ENCODE measurements at regions not wholly inside any gene's neighbourhood (a gene's known extent, or its start where the extent isn't known, plus 50 kb on each side); places are given as distances from the start of the nearest gene placed in this dataset.

DNA sequence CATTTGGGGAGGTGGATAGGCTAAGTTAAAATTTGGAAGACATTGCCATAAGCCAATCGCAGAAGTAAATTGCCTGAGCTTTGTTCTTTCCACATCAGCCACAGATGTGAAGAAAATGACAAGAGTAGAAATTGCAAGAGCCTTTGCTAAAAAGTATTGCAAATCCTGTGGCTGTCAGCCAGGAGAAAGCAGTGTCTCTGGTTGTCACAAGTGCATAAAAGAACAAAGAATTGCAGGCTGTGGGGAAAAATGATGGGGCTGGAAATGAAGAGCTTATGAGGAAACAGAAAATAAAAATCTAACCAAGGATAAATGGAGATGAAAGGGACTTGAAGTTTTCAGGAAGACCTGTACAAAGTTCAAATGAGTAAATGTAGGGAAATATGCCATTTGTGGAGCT, 344.8 kb downstream of the CSNK1G3 start:
- no peaks in the 10 kb centered on the region for H3K27me3 ChIP-seq (ENCODE audit: control insufficient read depth in 2 of 2, insufficient read depth in 2 of 2, low read length in 2 of 2)
- DNase-seq (ENCODE audit: extremely low read depth in 1 of 4, low spot score in 3 of 4) (no peak), ATAC-seq (no peak), FAIRE-seq (no peak)
- H3K4me3 ChIP-seq = no peak overlapping the region
- in situ Hi-C loops (cut with MboI) = no loop called here
- intact Hi-C loops (cut with micrococcal nuclease) = no loop called here
- BruUV-seq (replicated peaks) = no TSS peak
- no peaks in the 10 kb centered on the region for H3K9me1 ChIP-seq (ENCODE audit: control insufficient read depth, insufficient read depth, low read length)
- no peak overlapping the region for H3K9ac ChIP-seq (ENCODE audit: insufficient read depth in 1 of 2, low read depth in 2 of 2, low read length in 2 of 2)
- no peaks in the 10 kb centered on the region for H3K4me1 ChIP-seq (replicated peaks in 1 of 2; ENCODE audit: control insufficient read depth in 2 of 2, insufficient read depth in 2 of 2, low read length in 2 of 2)
- no peak overlapping the region for H2AFZ ChIP-seq (ENCODE audit: low read depth, low read length)
- H3K79me2 ChIP-seq (ENCODE audit: control insufficient read depth, insufficient read depth, low read length) = no peaks in the 10 kb centered on the region
- H3K9me3 ChIP-seq (replicated peaks; ENCODE audit: control insufficient read depth, insufficient read depth, low read depth, low read length) = no peaks in the 10 kb centered on the region; the same call in none of the 2 replicates
- no peaks in the 10 kb centered on the region for H4K20me1 ChIP-seq (replicated peaks; ENCODE audit: control insufficient read depth, insufficient read depth, low read length)
- ChIA-PET POLR2A (no interaction called here), CTCF (ENCODE audit: low intra/inter-chr PET ratio) (no interaction called here)
- 0% methylated on average over 1 of the region's 1 CpG for WGBS (ENCODE audit: insufficient coverage, low coverage, missing lambda C conversion rate)
- no peak overlapping the region for H3K4me2 ChIP-seq (ENCODE audit: insufficient read depth, low read length)
- H3K36me3 ChIP-seq (ENCODE audit: control insufficient read depth, insufficient read depth, low read length) = no peaks in the 10 kb centered on the region
- H3K27ac ChIP-seq (ENCODE audit: extremely low read depth, low read depth, low read length) = no peak overlapping the region
- TF ChIP-seq BRCA1 (IDR thresholded peaks at IDR 0.05) (no peak), BRCA1 (CRISPR knock-in tag; IDR thresholded peaks at IDR 0.05) (no peak), GABPB1 (CRISPR knock-in tag; IDR thresholded peaks at IDR 0.05) (no peak), ZBTB7A (IDR thresholded peaks at IDR 0.05; ENCODE audit: borderline replicate concordance, control insufficient read depth, low read depth, low read length) (no peak), RREB1 (CRISPR knock-in tag; IDR thresholded peaks at IDR 0.05) (no peak), ETV6 (IDR thresholded peaks at IDR 0.05; ENCODE audit: borderline replicate concordance in 1 of 2, low read depth in 2 of 2, low read length in 1 of 2) (no peak), ETV6 (CRISPR knock-in tag; IDR thresholded peaks at IDR 0.05; ENCODE audit: borderline replicate concordance) (no peak), ZNF146 (CRISPR knock-in tag; IDR thresholded peaks at IDR 0.05; ENCODE audit: unreplicated experiment) (no peak), ZHX1 (conservative IDR thresholded peaks at IDR 0.05; ENCODE audit: low read length) (no peak), ZNF766 (CRISPR knock-in tag; conservative IDR thresholded peaks at IDR 0.05) (no peak), TEAD1 (CRISPR knock-in tag; IDR thresholded peaks at IDR 0.05) (no peak), EGR1 (conservative IDR thresholded peaks at IDR 0.05) (no peak), RFX5 (IDR thresholded peaks at IDR 0.05; ENCODE audit: low read depth, low read length) (no peak)

All from K562 (cell line).